IMR-90 (cell line): ENCODE measurements at regions not wholly inside any gene's neighbourhood (a gene's known extent, or its start where the extent isn't known, plus 50 kb on each side); places are given as distances from the start of the nearest gene placed in this dataset.

ENCODE experiments used
- ATAC-seq: fragments of 200-7000 bp; cut with Tn5 transposase; 2 replicates; pipeline ENCODE4 v1.9.1; 2020; ENCODE audit warnings: low read depth, mild to moderate bottlenecking, moderate library complexity
- BruUV-seq: library from RNA; stranded (reverse); fragments of 400-500 nt; replicated peaks from 2 replicates; lab custom pipeline; 2021; lab: Mats Ljungman, UMichigan
- CTCF ChIA-PET: fragments of 300-600 bp; formaldehyde crosslinking; extraction: SDS; loops from one replicate; lab custom pipeline; 2021; ENCODE audit warnings: antibody characterized with exemption; lab: Yijun Ruan, JAX
- POLR2A ChIA-PET: fragments of 300-600 bp; sonication (Branson Sonifier 250); formaldehyde crosslinking; loops from one replicate; lab custom pipeline; 2022; ENCODE audit warnings: antibody characterized with exemption; ENCODE audit not compliant: unreplicated experiment; lab: Charles Lee
- DNase-seq: peaks from one replicate; pipeline ENCODE4 v3.0.0; 2013
- H2AFZ ChIP-seq: replicated peaks from 2 replicates; pipeline ENCODE3; 2013; ENCODE audit warnings: low read length, mild to moderate bottlenecking; ENCODE audit not compliant: poor library complexity
- H2AK5ac ChIP-seq: 2 replicates; pipeline ENCODE4 v1.6.1; 2013; ENCODE audit warnings: low read depth, low read length, inconsistent platforms
- H2AK9ac ChIP-seq: replicated peaks from 2 replicates; pipeline ENCODE3; 2013; ENCODE audit warnings: mild to moderate bottlenecking, low read depth, low read length, moderate library complexity; ENCODE audit not compliant: poor library complexity
- H2BK120ac ChIP-seq: 2 replicates; pipeline ENCODE4 v1.6.1; 2013; ENCODE audit warnings: low read depth, low read length, inconsistent platforms
- H2BK15ac ChIP-seq: 3 replicates; pipeline ENCODE4 v1.6.1; 2013; ENCODE audit warnings: low read depth, low read length, inconsistent platforms
- H2BK20ac ChIP-seq: 2 replicates; pipeline ENCODE4 v1.6.1; 2013; ENCODE audit warnings: low read depth, mild to moderate bottlenecking, inconsistent platforms, low read length, moderate library complexity
- H2BK5ac ChIP-seq: 2 replicates; pipeline ENCODE4 v1.6.1; 2013; ENCODE audit warnings: mild to moderate bottlenecking, low read depth, low read length, inconsistent platforms; ENCODE audit not compliant: poor library complexity, severe bottlenecking
- H3K14ac ChIP-seq: replicated peaks from 2 replicates; pipeline ENCODE4 v1.6.1; 2013; ENCODE audit warnings: low read depth, low read length, inconsistent platforms
- H3K18ac ChIP-seq: 2 replicates; pipeline ENCODE4 v1.6.1; 2013; ENCODE audit warnings: low read depth, low read length, control low read depth
- H3K23ac ChIP-seq: 2 replicates; pipeline ENCODE4 v1.6.1; 2013; ENCODE audit warnings: low read depth, low read length, inconsistent platforms
- H3K27ac ChIP-seq: 2 replicates; pipeline ENCODE4 v1.5.1; 2013; ENCODE audit warnings: mild to moderate bottlenecking, control low read depth, low read length; ENCODE audit not compliant: insufficient read depth
- H3K27me3 ChIP-seq: 2 replicates; pipeline ENCODE4 v1.6.1; 2013; ENCODE audit warnings: low read length; ENCODE audit not compliant: control insufficient read depth, insufficient read depth
- H3K36me3 ChIP-seq: 2 replicates; pipeline ENCODE4 v1.6.1; 2013; ENCODE audit warnings: low read length, mixed read lengths; ENCODE audit not compliant: control insufficient read depth, insufficient read depth
- H3K4ac ChIP-seq: 2 replicates; pipeline ENCODE4 v1.6.1; 2013; ENCODE audit warnings: low read depth, low read length, inconsistent platforms
- H3K4me1 ChIP-seq: 2 replicates; pipeline ENCODE4 v1.6.1; 2013; ENCODE audit warnings: low read length, mixed read lengths; ENCODE audit not compliant: control insufficient read depth, insufficient read depth
- H3K4me2 ChIP-seq: 2 replicates; pipeline ENCODE4 v1.6.1; 2013; ENCODE audit warnings: low read depth, mild to moderate bottlenecking, control low read depth, low read length, moderate library complexity
- H3K4me3 ChIP-seq: 2 replicates; pipeline ENCODE4 v1.5.1; 2013; ENCODE audit warnings: low read depth, mild to moderate bottlenecking, control low read depth, low read length, moderate library complexity; ENCODE audit not compliant: insufficient read depth
- H3K56ac ChIP-seq: 2 replicates; pipeline ENCODE4 v1.6.1; 2013; ENCODE audit warnings: low read length, inconsistent platforms; ENCODE audit not compliant: insufficient read depth; ENCODE audit errors: extremely low read depth
- H3K79me1 ChIP-seq, 2 experiments: 2 replicates each; pipeline ENCODE4 v1.6.1; 2013; ENCODE audit warnings: low read length in 2 of 2, inconsistent platforms in 1 of 2, low read depth in 1 of 2
- H3K9ac ChIP-seq: 2 replicates; pipeline ENCODE4 v1.6.1; 2013; ENCODE audit warnings: low read depth, low read length, control low read depth
- H3K9me1 ChIP-seq: 2 replicates; pipeline ENCODE4 v1.6.1; 2013; ENCODE audit warnings: low read length, inconsistent platforms; ENCODE audit not compliant: insufficient read depth
- H3K9me3 ChIP-seq: 2 replicates; pipeline ENCODE4 v1.6.1; 2013; ENCODE audit warnings: low read length; ENCODE audit not compliant: control insufficient read depth, insufficient read depth
- H4K20me1 ChIP-seq: 2 replicates; pipeline ENCODE4 v1.6.1; 2013; ENCODE audit warnings: low read length, inconsistent platforms; ENCODE audit not compliant: insufficient read depth
- H4K5ac ChIP-seq: 2 replicates; pipeline ENCODE4 v1.6.1; 2013; ENCODE audit warnings: mild to moderate bottlenecking, low read depth, low read length, control low read depth
- H4K8ac ChIP-seq, 2 experiments: 2 replicates each; pipeline ENCODE4 v1.6.1; 2013; ENCODE audit warnings: low read depth in 2 of 2, low read length in 2 of 2, control low read depth in 1 of 2, inconsistent platforms in 1 of 2
- H4K91ac ChIP-seq: 2 replicates; pipeline ENCODE4 v1.6.1; 2013; ENCODE audit warnings: low read depth, low read length, inconsistent platforms; ENCODE audit not compliant: insufficient read depth
- BHLHE40 ChIP-seq: fragments of 150-350 bp; IDR thresholded peaks from 2 replicates; pipeline ENCODE4 v1.6.1; 2016; ENCODE audit warnings: mild to moderate bottlenecking, low read depth, low read length
- CHD1 ChIP-seq: IDR thresholded peaks from 2 replicates; pipeline ENCODE4 v1.6.1; 2012; ENCODE audit warnings: low read depth, low read length, improper control_type of control experiment
- FOS ChIP-seq: fragments of 150-350 bp; IDR thresholded peaks from 2 replicates; pipeline ENCODE4 v1.6.1; 2016; ENCODE audit warnings: low read depth, low read length
- MAZ ChIP-seq: IDR thresholded peaks from 2 replicates; pipeline ENCODE4 v1.6.1; 2012; ENCODE audit warnings: low read depth, mild to moderate bottlenecking, low read length, improper control_type of control experiment, moderate library complexity, borderline replicate concordance
- NFE2L2 ChIP-seq: fragments of 150-350 bp; IDR thresholded peaks from 2 replicates; pipeline ENCODE4 v1.6.1; 2016; ENCODE audit warnings: low read depth, mild to moderate bottlenecking, low read length
- POLR2A ChIP-seq: IDR thresholded peaks from 2 replicates; pipeline ENCODE4 v1.6.1; 2012; ENCODE audit warnings: mild to moderate bottlenecking, low read depth, low read length
- RAD21 ChIP-seq: IDR thresholded peaks from 2 replicates; pipeline ENCODE4 v1.6.1; 2012; ENCODE audit warnings: low read length, improper control_type of control experiment
- USF2 ChIP-seq: fragments of 150-350 bp; IDR thresholded peaks from 2 replicates; pipeline ENCODE4 v1.6.1; 2017; ENCODE audit warnings: mild to moderate bottlenecking, antibody characterized with exemption, low read length, low read depth
- WGBS, 2 experiments: methylation state at CpG; one replicate each; pipeline versions ENCODE4 v1.1.5 to v1.1.7; 2013; ENCODE audit warnings: missing lambda C conversion rate in 2 of 2; ENCODE audit not compliant: insufficient read length in 1 of 2; ENCODE audit errors: extremely low coverage in 2 of 2; 5-methylcytosine and 5-hydroxymethylcytosine counted together
- dilution Hi-C: fragments of 300-500 bp; cut with HindIII; formaldehyde crosslinking; loops from one replicate; pipeline ENCODE4 v1.14.3; 2018; ENCODE audit warnings: low sequenced_read_pairs; ENCODE audit not compliant: unreplicated experiment
- in situ Hi-C: fragments of 300-500 bp; cut with MboI; formaldehyde crosslinking; loops from 3 replicates; pipeline ENCODE4 v1.14.3; 2019; ENCODE audit warnings: low sequenced_read_pairs, inconsistent platforms, mixed read lengths
- intact Hi-C: fragments of 100-400 bp; cut with micrococcal nuclease; formaldehyde crosslinking; loops from 2 replicates; pipeline ENCODE4 v1.10.0; 2022
- TF ChIP-seq, protein P1 (sequence below): fragments of 150-350 bp; IDR thresholded peaks from 2 replicates; pipeline ENCODE4 v1.6.1; 2016; ENCODE audit warnings: low read depth, mild to moderate bottlenecking, low read length, moderate library complexity, borderline replicate concordance

DNA sequence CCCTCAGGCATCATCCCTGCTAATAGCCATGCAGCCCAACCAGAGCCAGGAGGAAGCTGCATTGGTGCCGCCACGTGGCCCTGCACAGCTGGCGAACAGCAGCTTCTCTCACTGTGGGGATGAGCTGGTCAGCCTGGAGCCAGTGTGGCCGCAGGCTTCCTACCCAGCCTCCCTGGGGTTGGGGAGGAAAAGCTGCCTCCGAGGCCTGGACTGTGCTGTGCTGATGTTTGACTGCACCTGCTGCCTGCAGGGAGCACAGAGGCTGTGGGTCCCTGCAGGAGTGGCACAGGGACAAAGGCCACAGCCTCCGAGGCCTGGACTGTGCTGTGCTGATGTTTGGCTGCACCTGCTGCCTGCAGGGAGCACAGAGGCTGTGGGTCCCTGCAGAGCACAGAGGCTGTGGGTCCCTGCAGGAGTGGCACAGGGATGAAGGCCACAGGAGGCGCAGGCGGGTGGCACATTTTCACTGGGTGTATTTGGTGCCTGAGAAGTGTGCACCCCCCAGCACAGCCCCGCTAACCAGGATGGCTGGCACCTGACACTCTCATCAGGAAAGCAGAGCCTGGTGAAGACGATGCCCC is 83.9 kb downstream of the DLL1 start:
- Histone ChIP-seq H3K4ac (no peak overlapping the region), H3K14ac (no peak overlapping the region), H2BK15ac (no peak overlapping the region), H3K4me2 (no peak overlapping the region), H3K36me3 (no peaks in the 10 kb centered on the region), H2BK20ac (no peak overlapping the region), H3K27ac (no peak overlapping the region), H3K4me1 (no peaks in the 10 kb centered on the region), H3K9me1 (no peaks in the 10 kb centered on the region), H3K9ac (no peak overlapping the region), H3K79me1 (no peaks in the 10 kb centered on the region), H2BK120ac (no peak overlapping the region), H2BK5ac (no peak overlapping the region), H4K8ac (no peak overlapping the region), H2AK9ac (no peak overlapping the region), H2AFZ (no peak overlapping the region), H3K27me3 (no peaks in the 10 kb centered on the region), H3K56ac (no peak overlapping the region), H4K91ac (no peak overlapping the region), H3K9me3 (peaks cover 34% of the 10 kb centered on the region), H3K18ac (no peak overlapping the region), H3K4me3 (no peak overlapping the region), H3K23ac (no peak overlapping the region), H2AK5ac (no peak overlapping the region), H4K5ac (no peak overlapping the region), H4K20me1 (no peaks in the 10 kb centered on the region)
- WGBS, 2 experiments: 72% methylated on average over 3 of the region's 10 CpGs; no CpG with 5 or more reads in 1 of the 2 experiments
- ChIA-PET CTCF (no interaction called here), POLR2A (no interaction called here)
- no peak for TF ChIP-seq FOS
- TF ChIP-seq USF2: no peak
- no peak for TF ChIP-seq CHD1
- no peak for TF ChIP-seq BHLHE40
- TF ChIP-seq MAZ: no peak
- no peak for TF ChIP-seq RAD21
- TF ChIP-seq, protein P1, sequence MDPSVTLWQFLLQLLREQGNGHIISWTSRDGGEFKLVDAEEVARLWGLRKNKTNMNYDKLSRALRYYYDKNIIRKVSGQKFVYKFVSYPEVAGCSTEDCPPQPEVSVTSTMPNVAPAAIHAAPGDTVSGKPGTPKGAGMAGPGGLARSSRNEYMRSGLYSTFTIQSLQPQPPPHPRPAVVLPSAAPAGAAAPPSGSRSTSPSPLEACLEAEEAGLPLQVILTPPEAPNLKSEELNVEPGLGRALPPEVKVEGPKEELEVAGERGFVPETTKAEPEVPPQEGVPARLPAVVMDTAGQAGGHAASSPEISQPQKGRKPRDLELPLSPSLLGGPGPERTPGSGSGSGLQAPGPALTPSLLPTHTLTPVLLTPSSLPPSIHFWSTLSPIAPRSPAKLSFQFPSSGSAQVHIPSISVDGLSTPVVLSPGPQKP: no peak
- no peak for TF ChIP-seq POLR2A
- TF ChIP-seq NFE2L2: no peak
- intact Hi-C loops: no loop called here
- no TSS peak for BruUV-seq
- in situ Hi-C loops: no loop called here
- ATAC-seq (no peak), DNase-seq (no peak)
- dilution Hi-C loops: no loop called here
